Osteoblast (primary cell): ENCODE measurements at regions not wholly inside any gene's neighbourhood (a gene's known extent, or its start where the extent isn't known, plus 50 kb on each side); places are given as distances from the start of the nearest gene placed in this dataset.

Experiments used
- DNase-seq: peaks from one replicate; pipeline ENCODE4 v3.0.0; 2011; ENCODE audit warnings: low spot score, mixed read lengths; ENCODE audit not compliant: insufficient read length; ENCODE audit errors: missing footprints
- H2AFZ ChIP-seq: 2 replicates; pipeline ENCODE4 v1.6.0; 2011; ENCODE audit warnings: mild to moderate bottlenecking, low read length
- H3K27ac ChIP-seq: 2 replicates; pipeline ENCODE4 v1.5.1; 2011; ENCODE audit warnings: mild to moderate bottlenecking, low read depth, low read length, moderate library complexity
- H3K27me3 ChIP-seq: 2 replicates; pipeline ENCODE4 v1.6.0; 2012; ENCODE audit warnings: mild to moderate bottlenecking, control low read depth, inconsistent platforms, low read length, moderate library complexity; ENCODE audit not compliant: insufficient read depth
- H3K36me3 ChIP-seq: 2 replicates; pipeline ENCODE4 v1.5.1; 2011; ENCODE audit warnings: mild to moderate bottlenecking, low read length, control low read depth, moderate library complexity; ENCODE audit not compliant: insufficient read depth
- H3K4me1 ChIP-seq: 2 replicates; pipeline ENCODE4 v1.5.1; 2011; ENCODE audit warnings: mild to moderate bottlenecking, low read length, control low read depth, moderate library complexity; ENCODE audit not compliant: insufficient read depth
- H3K4me2 ChIP-seq: 2 replicates; pipeline ENCODE4 v1.6.0; 2011; ENCODE audit warnings: mild to moderate bottlenecking, low read length; ENCODE audit not compliant: insufficient read depth
- H3K4me3 ChIP-seq: fragments of 200-600 bp; sonication (generic); 3 replicates; pipeline ENCODE4 v1.5.1; 2012; ENCODE audit warnings: mild to moderate bottlenecking, low read length, inconsistent platforms; ENCODE audit not compliant: insufficient read depth
- H3K79me2 ChIP-seq: 2 replicates; pipeline ENCODE4 v1.6.0; 2012; ENCODE audit warnings: mild to moderate bottlenecking, low read length, control low read depth, inconsistent platforms; ENCODE audit not compliant: insufficient read depth
- H3K9me3 ChIP-seq: 2 replicates; pipeline ENCODE4 v1.5.1; 2011; ENCODE audit warnings: low read depth, low read length, control low read depth
- H4K20me1 ChIP-seq: 2 replicates; pipeline ENCODE4 v1.6.0; 2012; ENCODE audit warnings: mild to moderate bottlenecking, low read length, control low read depth; ENCODE audit not compliant: insufficient read depth
- CTCF ChIP-seq: IDR thresholded peaks from 2 replicates; pipeline ENCODE4 v1.5.1; 2011; ENCODE audit warnings: mild to moderate bottlenecking, low read depth, low read length, moderate library complexity; ENCODE audit errors: extremely low read depth

- DNase-seq = no peak
- H3K4me1 ChIP-seq = no peaks in the 10 kb centered on the region
- H3K79me2 ChIP-seq = no peaks in the 10 kb centered on the region
- no peak for TF ChIP-seq CTCF
- H3K36me3 ChIP-seq = no peaks in the 10 kb centered on the region
- H3K27me3 ChIP-seq = no peaks in the 10 kb centered on the region
- no peaks in the 10 kb centered on the region for H3K9me3 ChIP-seq
- no peak overlapping the region for H3K4me3 ChIP-seq
- no peaks in the 10 kb centered on the region for H4K20me1 ChIP-seq
- no peak overlapping the region for H2AFZ ChIP-seq
- H3K27ac ChIP-seq = no peak overlapping the region
- H3K4me2 ChIP-seq = no peak overlapping the region
These were observed 196.9 kb downstream of the MYCN start for GRCh38 chr2:16137080-16137755.

- Histone ChIP-seq H4K20me1 (no peaks in the 10 kb centered on the region), H3K27ac (no peak overlapping the region), H2AFZ (no peak overlapping the region), H3K79me2 (no peaks in the 10 kb centered on the region), H3K4me2 (no peak overlapping the region), H3K4me1 (no peaks in the 10 kb centered on the region), H3K4me3 (no peak overlapping the region), H3K36me3 (no peaks in the 10 kb centered on the region), H3K27me3 (no peaks in the 10 kb centered on the region), H3K9me3 (no peaks in the 10 kb centered on the region)
- TF ChIP-seq CTCF = no peak
- DNase-seq = no peak
These were observed 196.2 kb downstream of the MYCN start for GRCh38 chr2:16136461-16137035.

GRCh38 chr2:16135913-16136310, 195.6 kb downstream of the MYCN start:
- DNase-seq = no peak
- Histone ChIP-seq H3K36me3 (no peaks in the 10 kb centered on the region), H2AFZ (no peak overlapping the region), H3K27me3 (no peaks in the 10 kb centered on the region), H3K4me3 (no peak overlapping the region), H4K20me1 (no peaks in the 10 kb centered on the region), H3K4me1 (no peaks in the 10 kb centered on the region), H3K79me2 (no peaks in the 10 kb centered on the region), H3K27ac (no peak overlapping the region), H3K9me3 (no peaks in the 10 kb centered on the region), H3K4me2 (no peak overlapping the region)
- TF ChIP-seq CTCF = no peak

- no peak for DNase-seq
- Histone ChIP-seq H3K9me3 (no peaks in the 10 kb centered on the region), H3K4me1 (no peaks in the 10 kb centered on the region), H3K4me3 (no peak overlapping the region), H3K27ac (no peak overlapping the region), H3K4me2 (no peak overlapping the region), H2AFZ (no peak overlapping the region), H3K79me2 (no peaks in the 10 kb centered on the region), H3K27me3 (no peaks in the 10 kb centered on the region), H4K20me1 (no peaks in the 10 kb centered on the region), H3K36me3 (no peaks in the 10 kb centered on the region)
- TF ChIP-seq CTCF = no peak
These were observed 195.0 kb downstream of the MYCN start for GRCh38 chr2:16135196-16135912.
